ENCODE measurements at regions not wholly inside any gene's neighbourhood (a gene's known extent, or its start where the extent isn't known, plus 50 kb on each side); places are given as distances from the start of the nearest gene placed in this dataset.
"Not testable (repeated sequence)": the region's sequence is repeated elsewhere in the genome, so short reads cannot be mapped to it uniquely, and the experiment has no call there.

GRCh38 chr4:8941492-8941805 lies 69.8 kb upstream of the HMX1 start:
- H3K27me3 ChIP-seq (ENCODE audit: control insufficient read depth in 1 of 2, insufficient read depth in 2 of 2, low read length in 2 of 2); H3K36me3 Mint-ChIP-seq (ENCODE audit: low read depth); DNase-seq; H3K27ac Mint-ChIP-seq; POLR2A ChIA-PET; H3K27me3 Mint-ChIP-seq; intact Hi-C loops (cut with DNase I, micrococcal nuclease); H3K9me3 Mint-ChIP-seq; ATAC-seq (ENCODE audit: poor library complexity); H3K4me3 Mint-ChIP-seq; H3K4me1 ChIP-seq (ENCODE audit: insufficient read depth, low read length); H3K4me3 ChIP-seq (ENCODE audit: low read length); H3K27ac ChIP-seq (ENCODE audit: low read depth in 1 of 2, low read length in 2 of 2); H3K4me1 Mint-ChIP-seq (ENCODE audit: low read depth); H3K36me3 ChIP-seq (ENCODE audit: insufficient read depth, low read length): not testable (repeated sequence)
- H3K9me3 ChIP-seq (ENCODE audit: control insufficient read depth in 1 of 2, insufficient read depth in 1 of 2, low read length in 2 of 2): peaks cover 0 to 19% of the 10 kb centered on the region in 2 experiments
- CTCF ChIA-PET: interaction anchor here (0.7 kb wide), 1 partner anchor 23 kb away, joined by 3 read pairs; no protein-coding TSS in a partner anchor

GRCh38 chr4:8940792-8941491 lies 69.3 kb upstream of the HMX1 start:
- ChIA-PET POLR2A (no interaction called here), CTCF (interaction anchor here (0.7 kb wide), 1 partner anchor 23 kb away, joined by 3 read pairs; no protein-coding TSS in a partner anchor)
- Histone ChIP-seq H3K4me1 (ENCODE audit: insufficient read depth, low read length) (no peaks in the 10 kb centered on the region), H3K27me3 (ENCODE audit: control insufficient read depth in 1 of 2, insufficient read depth in 2 of 2, low read length in 2 of 2) (no peaks in the 10 kb centered on the region), H3K4me3 (ENCODE audit: low read length) (no peak overlapping the region), H3K9me3 (ENCODE audit: control insufficient read depth in 1 of 2, insufficient read depth in 1 of 2, low read length in 2 of 2) (peaks cover 0 to 19% of the 10 kb centered on the region in 2 experiments), H3K36me3 (ENCODE audit: insufficient read depth, low read length) (no peaks in the 10 kb centered on the region), H3K27ac (ENCODE audit: low read depth in 1 of 2, low read length in 2 of 2) (no peak overlapping the region)
- DNase-seq (no peak), ATAC-seq (ENCODE audit: poor library complexity) (no peak)
- no peak overlapping the region for H3K4me3 Mint-ChIP-seq
- no peaks in the 10 kb centered on the region for H3K4me1 Mint-ChIP-seq (ENCODE audit: low read depth)
- no peaks in the 10 kb centered on the region for H3K36me3 Mint-ChIP-seq (ENCODE audit: low read depth)
- no peak for TF ChIP-seq CTCF (IDR thresholded peaks at IDR 0.05)
- H3K27ac Mint-ChIP-seq: no peak overlapping the region
- intact Hi-C loops (cut with DNase I, micrococcal nuclease): no loop called here
- no peaks in the 10 kb centered on the region for H3K9me3 Mint-ChIP-seq
- no peaks in the 10 kb centered on the region for H3K27me3 Mint-ChIP-seq

- H3K27me3 ChIP-seq (ENCODE audit: control insufficient read depth in 1 of 2, insufficient read depth in 2 of 2, low read length in 2 of 2): no peaks in the 10 kb centered on the region
- H3K36me3 ChIP-seq (ENCODE audit: insufficient read depth, low read length): no peaks in the 10 kb centered on the region
- Mint-ChIP-seq H3K36me3 (ENCODE audit: low read depth) (no peaks in the 10 kb centered on the region), H3K27me3 (no peaks in the 10 kb centered on the region), H3K4me1 (ENCODE audit: low read depth) (no peaks in the 10 kb centered on the region), H3K9me3 (no peaks in the 10 kb centered on the region), H3K27ac (no peak overlapping the region), H3K4me3 (no peak overlapping the region)
- ChIA-PET CTCF (no interaction called here), POLR2A (no interaction called here)
- ATAC-seq (ENCODE audit: poor library complexity): no peak
- H3K9me3 ChIP-seq (ENCODE audit: control insufficient read depth in 1 of 2, insufficient read depth in 1 of 2, low read length in 2 of 2): peaks cover 0 to 19% of the 10 kb centered on the region in 2 experiments
- no peaks in the 10 kb centered on the region for H3K4me1 ChIP-seq (ENCODE audit: insufficient read depth, low read length)
- DNase-seq: no peak
- no peak for TF ChIP-seq CTCF (IDR thresholded peaks at IDR 0.05)
- no peak overlapping the region for H3K27ac ChIP-seq (ENCODE audit: low read depth in 1 of 2, low read length in 2 of 2)
- intact Hi-C loops (cut with DNase I, micrococcal nuclease): no loop called here
- no peak overlapping the region for H3K4me3 ChIP-seq (ENCODE audit: low read length)
Observed at GRCh38 chr4:8939840-8940742, 68.5 kb upstream of the HMX1 start.

Measured in CD4-positive, alpha-beta T cell (primary cell).